SW 1271 (cell line): ENCODE measurements at regions not wholly inside any gene's neighbourhood (a gene's known extent, or its start where the extent isn't known, plus 50 kb on each side); places are given as distances from the start of the nearest gene placed in this dataset.

ENCODE experiments used
- DNase-seq, 2 experiments: peaks; one replicate each; lab custom pipeline; 2025; lab: John Stamatoyannopoulos, UW

DNA sequence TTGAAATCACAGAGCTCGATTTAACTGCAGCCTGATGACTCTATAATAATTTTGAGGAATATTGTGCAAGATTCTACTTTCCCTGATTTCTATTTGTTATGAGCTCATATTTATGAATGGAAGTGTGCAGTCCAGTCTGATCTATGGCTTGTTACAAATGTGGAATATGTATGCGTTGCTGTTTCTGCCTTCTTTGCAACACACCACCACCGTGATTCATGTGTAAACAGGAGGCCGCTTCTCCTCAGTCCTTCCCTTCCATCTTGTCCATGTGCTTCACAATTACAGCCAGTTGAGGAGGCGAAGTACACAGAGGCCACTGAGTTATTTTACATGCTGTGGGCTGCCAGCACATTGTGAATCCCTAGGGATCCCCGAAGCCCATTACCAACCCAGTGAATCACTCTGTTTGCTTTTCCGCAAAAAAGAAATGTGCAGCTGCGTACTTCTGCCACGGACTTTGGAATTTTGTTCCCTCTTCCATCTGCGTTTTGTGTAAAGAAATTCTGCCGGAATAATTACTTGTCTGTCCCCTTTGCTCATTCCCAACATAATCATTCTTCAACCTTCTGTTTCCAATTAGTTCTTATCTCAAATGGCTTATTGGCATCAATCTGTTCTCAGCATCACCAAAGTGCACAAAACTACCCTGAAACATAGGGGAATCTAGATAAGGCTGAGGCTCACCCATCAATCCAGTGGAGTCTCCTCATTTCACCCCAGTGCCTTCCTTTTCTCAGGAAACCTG, 551.6 kb upstream of the CITED2 start:
- DNase-seq: no peak

- no peak for DNase-seq
Observed at GRCh38 chr6:139923964-139924475, 549.6 kb upstream of the CITED2 start.

GRCh38 chr6:139922236-139922635, 547.8 kb upstream of the CITED2 start:
- no peak for DNase-seq

DNA sequence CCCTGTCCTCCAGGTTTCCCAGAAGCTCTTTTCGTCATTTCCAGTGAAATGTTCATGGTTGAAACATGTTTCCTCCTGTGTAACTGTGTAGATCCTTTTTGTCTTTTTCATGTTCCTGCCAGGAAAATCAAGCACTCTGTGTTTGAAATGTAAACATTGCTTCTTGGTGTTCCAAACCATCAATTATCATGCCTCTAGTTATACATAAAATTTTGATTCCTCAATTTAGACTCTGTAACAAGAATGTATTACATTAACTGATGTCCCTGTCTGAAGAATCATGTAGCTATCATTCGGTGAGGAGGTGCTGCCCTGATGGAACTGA, 546.3 kb upstream of the CITED2 start:
- DNase-seq: no peak

- no peak for DNase-seq
Observed at GRCh38 chr6:139920027-139920775, 545.8 kb upstream of the CITED2 start.

DNA sequence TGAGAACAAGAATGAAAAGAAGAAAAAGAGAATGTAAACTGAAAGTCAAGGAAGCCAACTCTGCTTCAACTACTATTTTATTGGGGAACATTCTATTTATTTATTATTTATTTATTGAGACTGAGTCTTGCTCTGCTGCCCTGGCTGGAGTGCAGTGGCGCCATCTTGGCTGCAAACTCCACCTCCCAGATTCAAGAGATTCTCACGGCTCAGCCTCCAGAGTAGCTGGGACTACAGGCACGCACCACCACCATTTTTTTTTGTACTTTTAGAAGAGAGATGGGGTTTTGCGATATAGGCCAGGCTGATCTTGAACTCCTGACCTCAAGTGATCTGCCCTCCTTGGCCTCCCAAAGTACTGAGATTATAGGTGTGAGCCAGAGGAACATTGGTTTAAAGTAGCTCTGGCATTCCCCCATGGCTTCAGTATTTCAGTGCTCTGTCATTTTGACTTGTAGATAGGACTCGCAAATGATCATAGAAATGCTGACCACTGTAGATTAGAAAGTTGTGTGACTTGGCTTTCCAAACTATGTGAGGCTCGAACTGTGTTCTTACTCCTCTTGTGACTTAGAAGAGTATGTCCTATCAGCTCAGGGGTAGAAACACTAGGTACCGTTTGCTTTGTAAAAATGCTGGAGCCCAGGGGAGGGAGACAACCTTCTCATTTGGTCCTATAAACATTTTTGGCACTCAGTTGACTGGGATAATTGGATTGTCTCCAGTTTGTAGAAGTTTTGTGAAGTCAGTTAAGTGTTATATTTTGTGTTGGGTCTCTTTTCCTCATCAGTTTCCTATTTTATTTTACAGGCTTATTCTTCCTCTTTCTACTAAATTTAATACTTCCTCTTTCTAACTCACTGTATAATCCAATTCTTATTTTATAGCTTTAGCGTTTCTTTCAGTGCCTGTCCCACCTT, 544.9 kb upstream of the CITED2 start:
- DNase-seq: no peak

DNA sequence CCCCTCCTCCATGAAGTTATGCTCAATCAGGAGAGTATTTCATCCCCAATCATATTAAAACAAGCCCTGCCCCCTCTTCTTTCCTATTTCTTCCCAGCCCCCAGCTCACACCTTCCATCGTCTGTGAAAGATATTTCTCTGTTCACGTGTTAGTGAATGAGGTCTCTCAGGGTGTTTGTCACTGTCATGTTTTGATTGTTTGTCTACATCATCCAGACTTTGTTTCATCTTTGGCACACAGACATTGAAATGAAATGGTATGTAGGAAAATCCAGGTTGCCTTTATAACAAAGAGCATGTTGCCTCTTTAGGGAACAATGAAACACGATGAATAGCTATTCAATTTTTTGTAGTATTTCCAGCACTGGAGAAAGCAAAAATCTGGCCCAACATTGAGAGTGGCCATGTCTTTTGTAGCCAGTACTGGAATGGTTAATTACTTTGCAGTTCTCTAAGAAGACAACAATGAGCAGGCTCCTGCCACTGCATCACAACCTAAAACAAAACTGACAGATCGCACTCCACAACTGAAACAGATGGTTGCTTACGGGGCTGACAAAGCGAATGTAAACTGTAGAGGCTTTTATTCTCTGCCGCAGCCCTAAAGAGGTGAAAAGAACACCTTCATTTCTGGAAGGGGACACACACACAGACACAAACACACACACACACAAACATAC, 543.6 kb upstream of the CITED2 start:
- DNase-seq: no peak

DNA sequence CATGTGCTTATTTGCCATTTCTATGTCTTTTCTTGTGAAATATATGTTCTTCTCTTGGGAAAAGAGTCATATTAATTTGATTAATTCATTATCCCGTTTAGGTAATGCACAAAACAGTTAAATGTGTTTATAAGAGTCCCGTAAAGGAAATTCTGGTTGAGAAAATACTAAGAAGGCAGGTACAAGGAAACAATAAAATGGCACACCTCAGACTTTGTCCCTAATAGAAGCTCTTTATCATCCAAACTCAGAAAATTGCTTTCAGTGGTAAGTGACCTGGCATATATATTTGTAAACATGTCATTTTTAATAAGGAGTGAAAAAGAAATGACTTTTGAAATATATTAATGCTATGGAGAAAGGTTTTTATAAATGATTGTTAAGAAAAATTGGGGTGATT, 540.5 kb upstream of the CITED2 start:
- no peak for DNase-seq

- no peak for DNase-seq
Observed at GRCh38 chr6:139912735-139913400, 538.4 kb upstream of the CITED2 start.

- no peak for DNase-seq
Observed at GRCh38 chr6:139909992-139910391, 535.5 kb upstream of the CITED2 start.

DNA sequence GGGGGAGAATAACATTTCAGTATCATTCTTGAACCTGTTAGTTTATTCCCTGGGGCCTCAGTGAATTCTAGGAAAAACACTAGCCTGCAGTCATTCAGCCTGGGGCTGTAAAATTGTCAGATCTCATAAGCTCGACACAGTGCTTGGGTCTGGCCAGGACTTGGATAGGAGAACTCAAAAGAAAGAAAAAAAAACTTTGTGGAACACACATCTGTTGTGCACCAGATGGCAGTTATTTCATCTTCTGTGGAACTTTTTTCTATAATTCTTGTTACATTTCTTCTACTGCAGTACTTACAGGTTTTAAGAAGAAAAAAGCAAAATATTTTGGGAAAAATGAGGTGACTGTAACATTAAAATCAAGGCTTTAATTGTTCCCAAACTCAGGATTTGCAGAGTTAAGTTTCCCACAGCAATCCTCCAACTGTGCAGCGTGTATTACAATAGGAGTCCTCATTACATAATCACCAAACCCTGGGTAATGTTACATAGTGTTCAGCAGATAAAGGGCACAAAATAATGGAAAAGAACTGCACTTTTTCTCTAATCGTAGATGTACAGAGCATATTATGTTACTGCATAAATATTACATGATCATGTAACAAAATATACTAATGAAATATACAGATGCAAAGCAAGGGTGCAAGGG, 531.1 kb upstream of the CITED2 start:
- DNase-seq: no peak

GRCh38 chr6:139904568-139904967, 530.1 kb upstream of the CITED2 start:
- no peak for DNase-seq

- DNase-seq: no peak
Observed at GRCh38 chr6:139904158-139904533, 529.7 kb upstream of the CITED2 start.

DNA sequence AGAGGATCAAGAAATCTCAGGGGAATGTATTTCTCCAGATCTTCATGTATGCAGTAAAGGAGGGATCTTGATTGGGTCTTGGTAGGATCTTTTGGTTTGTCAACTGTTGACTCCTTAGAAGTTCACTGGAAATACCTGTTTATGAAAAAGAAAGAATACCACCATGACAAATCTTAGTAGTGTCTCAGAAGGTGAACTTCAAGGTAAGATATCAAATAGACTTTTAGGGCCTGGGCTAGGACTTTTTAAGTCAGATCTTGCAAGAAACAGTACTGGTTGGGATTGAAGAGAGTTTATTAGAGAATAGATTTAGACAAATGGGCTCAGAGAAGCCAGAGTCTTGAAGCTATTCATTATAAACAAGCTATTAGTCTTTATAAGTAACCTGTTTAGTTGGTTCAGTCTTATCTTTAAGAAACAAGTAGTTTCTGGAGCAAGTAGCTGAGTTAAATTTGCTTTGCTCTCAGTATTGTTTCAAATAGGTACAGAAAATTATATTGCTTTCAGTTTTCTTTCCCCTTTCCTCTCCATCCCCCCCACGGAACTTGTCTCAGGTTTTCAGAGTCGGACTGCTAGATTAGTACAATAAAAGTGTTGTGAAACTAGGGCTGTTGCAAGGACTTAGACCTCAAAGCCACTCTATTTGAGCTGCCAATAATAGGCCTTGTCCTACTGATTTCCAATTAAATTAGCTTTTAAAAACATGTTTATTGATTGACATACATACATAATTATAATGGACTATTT, 529.1 kb upstream of the CITED2 start:
- no peak for DNase-seq

DNA sequence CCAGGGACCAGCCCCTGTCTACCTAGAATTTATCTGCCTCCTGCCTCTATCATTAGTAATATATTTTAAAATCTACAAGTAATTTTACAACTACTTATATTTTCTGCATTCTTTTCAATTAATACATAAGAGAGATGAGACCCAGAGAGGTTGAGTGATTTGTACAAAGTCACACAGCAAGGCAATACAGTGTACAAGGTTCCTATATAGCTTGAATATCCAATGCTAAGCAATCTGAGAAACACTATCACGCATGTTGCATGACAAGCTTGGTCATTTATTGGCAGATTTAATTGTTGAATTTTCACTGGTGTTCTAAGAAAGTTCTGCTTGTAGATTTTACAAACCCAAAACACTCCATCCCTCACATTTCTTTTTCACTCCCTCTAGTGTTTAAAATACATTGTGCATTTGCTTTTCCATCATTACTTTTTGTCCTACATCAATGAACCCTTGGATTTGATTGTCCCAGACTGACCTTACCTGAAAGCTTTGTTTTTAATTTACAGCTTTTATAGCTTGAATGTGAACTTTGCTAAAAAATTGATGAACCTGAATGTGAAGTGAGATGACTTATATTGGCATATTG, 520.9 kb upstream of the CITED2 start:
- peak in 1 of 2 experiments; percentile 14 for DNase-seq

GRCh38 chr6:139894271-139894670, 519.8 kb upstream of the CITED2 start:
- no peak for DNase-seq

DNA sequence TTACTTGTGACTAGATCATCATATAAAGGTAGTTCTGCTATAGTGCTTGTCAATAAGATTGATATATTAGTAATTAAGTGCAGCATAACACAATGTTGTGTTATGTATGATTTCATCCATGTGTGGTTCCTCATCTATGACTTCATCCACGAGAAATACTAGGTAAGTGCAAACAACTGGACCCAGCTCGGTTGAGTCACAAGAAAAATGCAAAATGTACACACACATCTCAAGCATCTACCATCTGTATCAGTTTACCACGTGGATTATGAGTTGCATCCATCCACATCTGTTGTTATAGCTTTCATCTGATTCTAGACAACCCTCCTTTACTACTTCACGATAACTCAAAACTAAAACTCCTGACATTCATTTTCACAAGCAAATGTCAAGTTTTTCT, 517.0 kb upstream of the CITED2 start:
- DNase-seq: no peak

GRCh38 chr6:139888681-139889122, 514.3 kb upstream of the CITED2 start:
- DNase-seq: no peak

DNA sequence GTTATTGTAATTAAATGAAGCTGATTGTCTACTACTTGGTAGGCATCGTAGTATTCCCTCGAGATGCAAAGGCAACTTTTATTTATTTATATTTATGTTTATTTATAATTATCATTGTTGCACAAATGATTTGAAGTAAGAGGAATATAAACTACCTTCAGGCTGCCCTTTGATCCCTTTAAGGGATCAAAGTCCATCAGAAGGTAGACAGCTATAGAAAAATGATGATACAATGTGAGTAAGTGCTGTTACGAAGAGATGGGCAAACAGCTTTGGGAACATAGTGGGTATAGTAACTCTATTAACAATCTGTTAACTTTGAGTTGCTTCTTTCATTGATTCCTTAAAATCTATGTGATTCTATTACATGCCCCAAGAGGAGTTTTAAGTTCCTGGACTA, 512.8 kb upstream of the CITED2 start:
- DNase-seq: no peak

- DNase-seq: no peak
Observed at GRCh38 chr6:139886396-139886795, 511.9 kb upstream of the CITED2 start.
